ENCODE measurements at regions not wholly inside any gene's neighbourhood (a gene's known extent, or its start where the extent isn't known, plus 50 kb on each side); places are given as distances from the start of the nearest gene placed in this dataset.

DNA sequence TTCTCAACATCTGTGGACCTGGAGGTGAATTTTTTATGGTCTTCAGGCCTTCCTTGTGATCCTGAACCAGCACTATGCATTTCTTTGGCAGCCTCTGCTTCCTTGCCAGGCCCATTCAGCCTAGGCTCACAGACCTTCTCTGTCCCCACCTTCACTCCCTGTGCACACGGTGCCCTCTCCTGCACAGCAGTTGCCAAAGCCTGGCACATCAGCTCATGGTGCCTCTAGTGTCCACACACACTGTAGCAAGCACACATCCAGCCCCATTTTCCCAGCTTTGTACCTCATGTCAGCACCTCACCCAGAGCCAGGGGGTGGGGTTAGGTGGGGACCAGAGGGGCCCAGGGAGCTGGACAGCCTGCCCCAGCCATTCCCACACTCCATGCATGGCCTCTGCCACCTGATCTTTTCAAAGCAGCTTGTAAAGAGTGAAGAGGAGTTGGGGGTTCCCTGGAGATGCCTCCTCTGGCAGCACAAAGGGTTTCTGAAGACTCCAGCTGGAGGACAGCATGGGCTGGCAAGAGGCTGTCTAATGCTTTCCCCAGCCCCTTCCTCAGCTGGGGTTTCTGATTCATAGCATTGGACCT, 57.9 kb upstream of the TMEM72 start:
- no peak for TF ChIP-seq POLR2A (IDR thresholded peaks at IDR 0.05; ENCODE audit: low read depth, low read length)
- TF ChIP-seq PAX5 (IDR thresholded peaks at IDR 0.05; ENCODE audit: insufficient read depth, low read length, severe bottlenecking): no peak
- no peak for TF ChIP-seq POLR2AphosphoS5 (IDR thresholded peaks at IDR 0.05; ENCODE audit: low read depth, low read length)
- TF ChIP-seq TAF1 (IDR thresholded peaks at IDR 0.05; ENCODE audit: low read depth, low read length): no peak
- no peak for TF ChIP-seq SPI1 (IDR thresholded peaks at IDR 0.05; ENCODE audit: low read depth, low read length)
- no peak for TF ChIP-seq POU2F2 (IDR thresholded peaks at IDR 0.05; ENCODE audit: low read depth, low read length)

Measured in GM12891 (cell line).